ENCODE measurements at regions not wholly inside any gene's neighbourhood (a gene's known extent, or its start where the extent isn't known, plus 50 kb on each side); places are given as distances from the start of the nearest gene placed in this dataset.

DNA sequence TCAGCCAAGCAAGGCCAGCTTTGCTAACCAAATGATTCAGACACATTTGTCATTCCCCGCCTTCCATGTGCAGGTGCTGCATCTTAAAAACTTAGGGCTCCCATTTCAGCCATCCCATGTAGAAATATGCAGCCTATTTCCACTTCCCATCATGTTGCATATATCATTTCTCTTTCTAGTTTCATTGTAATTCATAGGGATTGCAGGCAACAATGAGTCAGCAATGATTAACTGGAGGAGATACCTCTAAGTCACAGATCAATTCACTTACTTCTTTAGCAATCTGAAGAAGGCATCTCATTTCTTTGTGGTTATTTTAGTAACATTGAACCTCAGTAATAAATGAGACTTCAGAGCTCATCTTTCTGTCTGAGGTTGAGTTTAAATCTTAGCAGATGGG is 276.1 kb upstream of the PKDCC start:
- no peaks in the 10 kb centered on the region for H3K4me1 ChIP-seq
- no peak overlapping the region for H3K4me3 ChIP-seq
- WGBS, 5 donors: 92 to 100% (median 93%) methylated on average over 1 of the region's 1 CpG
- no peak for TF ChIP-seq POLR2A (IDR thresholded peaks at IDR 0.05)
- no peak for TF ChIP-seq POLR2AphosphoS5 (IDR thresholded peaks at IDR 0.05)
- TF ChIP-seq, protein P1, sequence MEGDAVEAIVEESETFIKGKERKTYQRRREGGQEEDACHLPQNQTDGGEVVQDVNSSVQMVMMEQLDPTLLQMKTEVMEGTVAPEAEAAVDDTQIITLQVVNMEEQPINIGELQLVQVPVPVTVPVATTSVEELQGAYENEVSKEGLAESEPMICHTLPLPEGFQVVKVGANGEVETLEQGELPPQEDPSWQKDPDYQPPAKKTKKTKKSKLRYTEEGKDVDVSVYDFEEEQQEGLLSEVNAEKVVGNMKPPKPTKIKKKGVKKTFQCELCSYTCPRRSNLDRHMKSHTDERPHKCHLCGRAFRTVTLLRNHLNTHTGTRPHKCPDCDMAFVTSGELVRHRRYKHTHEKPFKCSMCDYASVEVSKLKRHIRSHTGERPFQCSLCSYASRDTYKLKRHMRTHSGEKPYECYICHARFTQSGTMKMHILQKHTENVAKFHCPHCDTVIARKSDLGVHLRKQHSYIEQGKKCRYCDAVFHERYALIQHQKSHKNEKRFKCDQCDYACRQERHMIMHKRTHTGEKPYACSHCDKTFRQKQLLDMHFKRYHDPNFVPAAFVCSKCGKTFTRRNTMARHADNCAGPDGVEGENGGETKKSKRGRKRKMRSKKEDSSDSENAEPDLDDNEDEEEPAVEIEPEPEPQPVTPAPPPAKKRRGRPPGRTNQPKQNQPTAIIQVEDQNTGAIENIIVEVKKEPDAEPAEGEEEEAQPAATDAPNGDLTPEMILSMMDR (IDR thresholded peaks at IDR 0.05 in 8 of 11, conservative IDR thresholded peaks at IDR 0.05 in 3 of 11): no peak
- no peak for DNase-seq
- no peak overlapping the region for H3K27ac ChIP-seq
- peaks cover 0 to 9% (median 0%) of the 10 kb centered on the region in 7 donors for H3K27me3 ChIP-seq (replicated peaks in 1 of 7)
- no peaks in the 10 kb centered on the region for H3K36me3 ChIP-seq
- intact Hi-C loops (cut with DNase I; ENCODE audit: low total_unique reads): no loop called here
- H3K9me3 ChIP-seq: no peaks in the 10 kb centered on the region

DNA sequence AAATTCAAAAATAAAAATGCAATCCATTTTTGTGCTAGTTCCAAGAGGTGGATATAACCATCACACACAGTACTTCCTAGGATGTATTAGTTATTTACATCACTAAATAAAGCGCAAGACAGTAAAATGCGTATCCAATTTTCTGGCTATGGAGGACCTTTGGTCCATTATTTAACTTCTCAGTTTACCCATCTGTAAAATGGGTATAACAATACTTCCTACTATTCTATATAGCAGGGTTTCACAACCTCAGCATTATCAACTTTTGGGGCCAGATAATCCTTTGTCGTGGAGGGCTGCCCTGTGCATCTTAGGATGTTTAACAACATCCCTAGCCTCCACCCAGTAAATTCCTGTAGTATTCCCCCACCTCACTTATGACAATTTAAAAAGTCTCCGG is 275.1 kb upstream of the PKDCC start:
- Histone ChIP-seq H3K36me3 (no peaks in the 10 kb centered on the region), H3K9me3 (no peaks in the 10 kb centered on the region), H3K27me3 (replicated peaks in 1 of 7) (peaks cover 0 to 9% (median 0%) of the 10 kb centered on the region in 7 donors), H3K27ac (no peak overlapping the region), H3K4me3 (no peak overlapping the region), H3K4me1 (no peaks in the 10 kb centered on the region)
- no peak for DNase-seq
- no peak for TF ChIP-seq POLR2A (IDR thresholded peaks at IDR 0.05)
- no peak for TF ChIP-seq POLR2AphosphoS5 (IDR thresholded peaks at IDR 0.05)
- TF ChIP-seq, protein P1 (IDR thresholded peaks at IDR 0.05 in 8 of 11, conservative IDR thresholded peaks at IDR 0.05 in 3 of 11): no peak
- WGBS, 5 donors: 91 to 96% (median 93%) methylated on average over 4 of the region's 4 CpGs
- intact Hi-C loops (cut with DNase I; ENCODE audit: low total_unique reads): no loop called here

DNA sequence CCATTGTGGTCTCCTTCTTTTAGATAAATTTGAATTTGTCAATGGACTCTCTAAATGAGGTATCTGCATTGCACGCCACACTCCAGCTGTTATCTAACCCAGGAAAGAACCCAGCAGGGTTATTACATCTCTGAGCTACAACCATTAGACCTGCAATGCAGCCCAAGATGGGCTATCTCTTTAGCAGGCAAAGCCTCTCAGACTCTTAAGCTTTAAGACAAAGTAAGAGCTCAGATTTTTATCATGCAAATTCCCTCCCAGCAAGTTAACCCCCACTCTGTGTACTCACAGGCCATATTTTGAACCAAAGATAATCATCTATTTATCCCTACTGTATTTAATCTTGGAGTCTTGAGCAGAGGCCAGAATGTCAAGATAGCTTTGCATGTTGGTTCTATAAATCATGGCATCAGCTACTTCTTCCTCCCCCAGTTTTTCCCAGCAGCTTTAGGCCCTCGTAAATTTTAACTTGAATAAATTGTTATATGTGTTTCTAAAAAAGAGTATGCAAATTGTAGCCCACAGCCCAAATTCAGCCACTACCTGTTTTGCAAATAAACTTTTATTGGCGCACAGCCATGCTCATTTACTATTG is 273.7 kb upstream of the PKDCC start:
- Histone ChIP-seq H3K27me3 (replicated peaks in 1 of 7) (peaks cover 0 to 5% (median 0%) of the 10 kb centered on the region in 7 donors), H3K9me3 (no peaks in the 10 kb centered on the region), H3K27ac (no peak overlapping the region), H3K4me1 (no peaks in the 10 kb centered on the region), H3K36me3 (no peaks in the 10 kb centered on the region), H3K4me3 (no peak overlapping the region)
- intact Hi-C loops (cut with DNase I; ENCODE audit: low total_unique reads): no loop called here
- DNase-seq: no peak
- TF ChIP-seq POLR2A (IDR thresholded peaks at IDR 0.05): no peak
- TF ChIP-seq, protein P1 (IDR thresholded peaks at IDR 0.05 in 8 of 11, conservative IDR thresholded peaks at IDR 0.05 in 3 of 11): no peak
- TF ChIP-seq POLR2AphosphoS5 (IDR thresholded peaks at IDR 0.05): no peak
- 61 to 83% (median 78%) methylated on average over 3 of the region's 3 CpGs for WGBS, 5 donors

DNA sequence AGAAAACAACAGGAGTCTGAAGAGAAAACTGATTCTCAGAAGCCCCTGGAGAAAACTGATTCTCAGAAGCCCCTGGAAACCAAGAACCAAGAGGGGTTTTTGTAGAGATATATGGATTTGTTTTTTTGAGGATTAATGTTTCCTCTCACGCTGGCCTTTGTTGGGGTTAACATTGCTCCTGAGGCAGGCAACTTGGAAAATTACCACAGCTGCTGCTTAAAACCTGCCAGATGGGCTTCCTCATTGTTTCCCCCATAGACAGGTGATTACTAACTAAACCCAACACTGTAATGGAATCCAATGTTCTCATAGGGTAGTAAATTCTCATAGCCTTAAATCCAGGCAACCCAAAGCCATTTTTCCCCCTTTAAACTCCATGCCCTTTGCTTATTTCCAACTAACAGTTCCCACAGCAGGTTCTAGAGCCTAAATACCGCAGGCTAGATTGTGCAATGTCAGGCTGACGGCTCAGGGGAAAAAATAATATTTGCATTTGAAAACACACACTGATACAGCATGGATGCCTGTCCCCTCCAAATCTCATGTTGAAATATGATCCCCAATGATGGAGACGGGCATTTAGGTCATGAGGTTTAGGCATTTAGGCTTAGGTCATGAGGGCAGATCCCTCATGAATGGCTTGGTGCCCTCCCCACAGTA is 272.3 kb upstream of the PKDCC start:
- no peak for DNase-seq

More for the DNA sequence above, 272.3 kb upstream of the PKDCC start:
- Histone ChIP-seq H3K27ac (no peak overlapping the region), H3K36me3 (no peaks in the 10 kb centered on the region), H3K4me3 (no peak overlapping the region), H3K9me3 (no peaks in the 10 kb centered on the region), H3K4me1 (no peaks in the 10 kb centered on the region), H3K27me3 (replicated peaks in 1 of 7) (peaks cover 0 to 2% (median 0%) of the 10 kb centered on the region in 7 donors)
- intact Hi-C loops (cut with DNase I; ENCODE audit: low total_unique reads): no loop called here
- WGBS, 5 donors: 77 to 93% (median 83%) methylated on average over 4 of the region's 4 CpGs
- TF ChIP-seq POLR2AphosphoS5 (IDR thresholded peaks at IDR 0.05) (no peak), POLR2A (IDR thresholded peaks at IDR 0.05) (no peak)
- TF ChIP-seq, protein P1 (IDR thresholded peaks at IDR 0.05 in 8 of 11, conservative IDR thresholded peaks at IDR 0.05 in 3 of 11): no peak
